DMS153 treated with DMSO at 0.1 percent for 48 hours (cell line): ENCODE measurements at regions not wholly inside any gene's neighbourhood (a gene's known extent, or its start where the extent isn't known, plus 50 kb on each side); places are given as distances from the start of the nearest gene placed in this dataset.
"Not testable (repeated sequence)": the region's sequence is repeated elsewhere in the genome, so short reads cannot be mapped to it uniquely, and the experiment has no call there.

Experiments used
- DNase-seq: peaks from one replicate; lab custom pipeline; 2025; ENCODE audit not compliant: unreplicated experiment; lab: John Stamatoyannopoulos, UW

DNA sequence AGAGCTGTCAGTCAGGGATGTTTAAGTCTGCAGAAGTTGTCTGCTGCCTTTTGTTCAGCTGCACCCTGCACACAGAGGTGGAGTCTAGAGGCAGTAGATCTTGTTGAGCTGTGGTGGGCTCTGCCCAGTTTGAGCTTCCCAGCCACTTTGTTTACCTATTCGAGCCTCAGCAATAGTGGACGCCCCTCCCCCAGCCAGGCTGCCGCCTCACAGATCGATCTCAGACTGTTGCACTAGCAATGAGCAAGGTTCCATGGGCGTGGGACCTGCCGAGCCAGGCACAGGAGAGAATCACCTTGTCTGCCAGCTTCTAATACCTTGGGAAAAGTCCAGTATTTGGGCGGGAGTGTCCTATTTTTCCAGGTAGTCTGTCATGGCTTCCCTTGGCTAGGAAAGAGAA lies 225.1 kb upstream of the RASA1 start:
- no peak for DNase-seq

DNA sequence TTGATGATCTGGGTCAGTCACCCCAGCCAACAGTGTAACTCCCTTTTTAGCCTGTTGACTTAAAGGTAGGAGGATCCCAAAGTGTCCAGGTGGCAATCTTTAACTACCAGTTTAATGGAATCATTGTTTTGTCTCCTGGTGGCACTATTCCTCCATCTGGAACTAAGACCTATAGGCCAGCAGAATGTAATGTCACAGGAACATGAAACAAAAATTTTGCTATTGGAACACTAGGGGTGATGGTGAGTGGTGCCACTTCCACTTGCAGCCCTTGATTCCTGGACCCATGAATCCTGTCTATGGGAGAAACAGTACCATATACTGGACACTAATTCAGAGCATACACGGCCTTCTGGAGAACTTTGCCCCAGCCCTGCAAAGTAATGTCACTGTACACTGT lies 219.5 kb upstream of the RASA1 start:
- no peak for DNase-seq

GRCh38 chr5:87049012-87049411 lies 218.7 kb upstream of the RASA1 start:
- not testable (repeated sequence) for DNase-seq

GRCh38 chr5:87051502-87052113 lies 216.1 kb upstream of the RASA1 start:
- DNase-seq = no peak

- DNase-seq = no peak
These were observed 214.5 kb upstream of the RASA1 start for GRCh38 chr5:87053146-87053545.

GRCh38 chr5:87054821-87055220 lies 212.9 kb upstream of the RASA1 start:
- no peak for DNase-seq

GRCh38 chr5:87061046-87061445 lies 206.6 kb upstream of the RASA1 start:
- no peak for DNase-seq

GRCh38 chr5:87069311-87069710 lies 198.4 kb upstream of the RASA1 start:
- DNase-seq = no peak

GRCh38 chr5:87069974-87070608 lies 197.6 kb upstream of the RASA1 start:
- DNase-seq = no peak

DNA sequence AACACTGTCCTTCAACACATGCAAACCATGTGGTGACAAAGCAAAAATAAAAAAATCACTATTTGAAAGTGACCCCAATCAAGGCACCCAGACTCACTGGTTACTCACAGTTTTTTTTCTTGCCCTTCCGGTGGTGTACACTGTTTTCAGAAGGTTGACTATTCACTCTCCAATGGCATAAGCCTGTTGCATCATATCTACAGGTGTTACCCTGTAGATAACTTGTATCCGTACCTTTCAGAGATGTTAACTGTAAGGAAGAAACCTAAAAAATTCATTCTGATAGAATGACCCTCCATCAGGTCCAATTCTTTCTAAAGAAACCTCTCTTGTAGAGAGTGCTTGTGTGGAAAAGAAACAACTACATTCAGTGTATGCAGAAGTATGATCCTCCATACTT lies 193.6 kb upstream of the RASA1 start:
- no peak for DNase-seq

- no peak for DNase-seq
These were observed 192.6 kb upstream of the RASA1 start for GRCh38 chr5:87074934-87075541.

DNA sequence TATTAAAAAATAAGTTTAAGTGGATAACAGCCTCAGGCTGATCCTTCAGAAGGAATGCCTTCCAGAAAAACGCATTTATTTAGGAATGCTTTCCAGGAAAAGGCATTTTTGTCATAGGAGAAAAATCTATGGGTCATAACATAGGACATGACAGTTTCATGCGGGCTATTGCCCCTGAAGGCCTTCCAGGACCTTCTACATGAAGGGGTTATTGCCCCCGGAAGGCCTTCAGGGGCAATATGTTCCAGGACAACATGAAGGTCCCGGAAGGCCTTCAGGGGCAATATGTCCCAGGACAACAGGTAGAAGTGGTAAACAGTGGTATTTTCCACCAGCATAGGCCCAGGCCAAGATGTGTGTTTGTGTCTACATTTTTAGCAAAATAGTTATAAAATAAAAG lies 191.3 kb upstream of the RASA1 start:
- no peak for DNase-seq

GRCh38 chr5:87076931-87077330 lies 190.8 kb upstream of the RASA1 start:
- no peak for DNase-seq

DNA sequence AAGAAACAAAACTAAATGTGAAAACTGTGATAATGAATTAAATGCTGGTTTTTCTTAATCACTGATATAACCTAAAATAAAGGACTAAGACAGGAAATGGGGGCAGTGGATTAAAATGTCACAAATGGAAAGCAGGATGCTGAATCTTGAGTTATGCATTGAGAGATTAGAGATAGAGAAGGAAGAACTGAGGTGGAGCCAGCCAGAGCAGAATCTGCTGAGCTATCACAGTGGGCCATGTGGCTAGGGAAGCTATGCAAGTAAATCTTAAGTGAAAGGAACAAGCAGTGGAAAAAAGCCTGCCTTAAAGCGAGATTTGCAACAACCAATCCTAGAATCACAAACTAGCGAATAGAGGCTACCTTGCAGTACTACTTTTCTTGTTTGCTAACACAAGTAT lies 188.5 kb upstream of the RASA1 start:
- no peak for DNase-seq

GRCh38 chr5:87081016-87081415 lies 186.7 kb upstream of the RASA1 start:
- no peak for DNase-seq

DNA sequence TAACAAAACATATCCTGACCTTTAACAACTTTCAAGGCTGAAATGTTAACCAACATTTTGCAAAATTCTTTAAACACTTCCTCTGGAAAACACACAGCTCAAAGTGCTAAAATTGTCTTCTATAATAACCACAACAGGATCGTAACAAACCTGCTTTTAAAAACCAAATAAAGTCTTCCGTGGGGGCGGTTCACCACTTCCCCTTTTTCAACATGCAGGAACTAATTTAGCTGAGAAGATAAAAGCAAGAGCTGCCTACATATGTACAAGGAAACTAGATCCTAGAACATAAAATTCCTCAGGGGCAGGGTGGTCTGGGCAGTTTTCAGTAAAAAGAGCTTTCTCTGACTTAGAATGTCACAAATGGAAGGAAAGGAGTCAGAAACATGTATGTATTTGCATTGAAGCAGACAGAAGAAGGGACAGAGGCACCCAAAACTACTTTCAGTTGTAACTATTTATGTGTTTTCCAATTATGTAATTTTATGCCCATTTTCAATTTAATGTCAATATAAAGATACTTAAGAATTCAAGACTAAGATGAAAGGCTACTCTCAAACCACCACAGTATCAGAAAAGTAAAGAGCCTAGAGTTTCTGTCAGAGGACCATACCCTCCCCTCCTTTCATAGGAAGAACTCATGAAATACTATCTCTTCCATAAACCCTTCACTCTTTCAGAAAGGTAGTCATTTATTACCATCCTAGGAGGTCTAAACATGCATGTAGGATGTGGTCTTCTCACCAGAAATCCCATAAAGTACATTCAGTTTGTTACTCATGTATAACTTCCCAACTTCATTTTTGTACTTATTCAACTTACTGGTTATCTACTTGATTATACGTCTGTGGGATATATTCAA lies 185.9 kb upstream of the RASA1 start:
- DNase-seq = no peak

- no peak for DNase-seq
These were observed 173.3 kb upstream of the RASA1 start for GRCh38 chr5:87094347-87094746.

DNA sequence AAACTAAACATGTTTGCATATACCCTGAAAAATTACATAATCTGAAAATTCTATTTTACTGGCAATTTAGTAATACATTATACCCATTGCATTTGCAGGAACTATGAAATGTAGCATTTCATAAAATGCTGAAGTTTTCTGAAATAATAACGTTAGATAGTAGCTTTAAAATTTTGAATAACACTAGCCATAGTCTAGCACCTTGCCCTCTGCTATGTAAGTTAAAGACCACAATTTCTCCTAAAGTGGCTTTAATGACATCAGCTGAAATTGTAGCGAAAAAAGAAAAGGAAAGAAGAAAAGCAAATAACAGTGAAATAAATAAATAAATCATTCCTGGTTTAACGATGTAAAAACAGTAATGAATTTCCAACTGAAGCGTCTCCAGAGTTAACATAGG lies 172.8 kb upstream of the RASA1 start:
- DNase-seq = no peak

DNA sequence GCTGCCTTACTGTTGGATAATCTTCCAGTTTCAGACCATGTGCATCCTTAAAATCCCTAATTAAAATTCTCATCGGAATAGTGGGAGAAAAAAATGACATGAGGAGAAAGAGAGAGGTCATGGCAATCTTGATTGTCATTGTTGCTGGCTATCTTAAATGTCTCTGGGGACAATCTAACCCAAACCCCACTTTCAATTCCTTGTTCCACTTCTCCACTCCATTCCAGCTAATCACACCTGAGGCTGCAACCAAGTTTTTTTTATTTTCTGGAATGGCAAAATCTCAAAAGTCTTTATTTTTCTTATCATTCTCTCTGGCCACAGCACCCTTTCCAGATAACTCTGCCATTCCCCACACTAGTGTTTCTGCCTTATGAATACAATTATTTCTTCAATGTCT lies 171.9 kb upstream of the RASA1 start:
- no peak for DNase-seq

GRCh38 chr5:87097664-87098063 lies 170.0 kb upstream of the RASA1 start:
- no peak for DNase-seq

DNA sequence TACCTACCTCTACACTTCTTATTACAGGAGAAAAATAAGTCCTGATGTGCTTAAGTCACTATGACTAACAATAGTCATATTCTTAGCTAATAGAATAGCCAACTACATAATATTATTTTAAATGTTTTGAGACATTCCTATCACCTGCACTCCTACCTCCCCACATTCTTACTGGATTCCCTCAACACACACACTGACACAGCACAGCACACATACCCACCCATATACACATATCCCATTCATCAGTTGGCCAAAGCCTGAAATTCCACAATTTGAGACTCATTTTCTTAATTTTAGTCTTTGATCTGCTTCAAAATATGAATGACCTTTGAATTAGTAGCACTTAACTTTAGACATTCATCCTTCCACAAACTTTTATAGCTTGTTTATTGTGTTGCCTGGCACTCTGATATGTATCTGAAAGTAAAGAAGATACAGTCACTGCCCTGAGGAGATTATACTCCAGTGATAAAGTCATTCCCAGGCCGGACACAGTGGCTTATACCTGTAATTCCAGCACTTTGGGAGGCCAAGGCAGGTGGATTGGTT lies 168.3 kb upstream of the RASA1 start:
- no peak for DNase-seq

- no peak for DNase-seq
These were observed 167.7 kb upstream of the RASA1 start for GRCh38 chr5:87099968-87100367.
